GM19328 (cell line): ENCODE measurements at regions not wholly inside any gene's neighbourhood (a gene's known extent, or its start where the extent isn't known, plus 50 kb on each side); places are given as distances from the start of the nearest gene placed in this dataset.
"Not testable (repeated sequence)": the region's sequence is repeated elsewhere in the genome, so short reads cannot be mapped to it uniquely, and the experiment has no call there.

Experiments used
- ATAC-seq: cut with Tn5 transposase; IDR thresholded peaks from one replicate; pipeline ENCODE4 v1.9.1; 2021; ENCODE audit warnings: mild to moderate bottlenecking, moderate library complexity; ENCODE audit not compliant: unreplicated experiment

DNA sequence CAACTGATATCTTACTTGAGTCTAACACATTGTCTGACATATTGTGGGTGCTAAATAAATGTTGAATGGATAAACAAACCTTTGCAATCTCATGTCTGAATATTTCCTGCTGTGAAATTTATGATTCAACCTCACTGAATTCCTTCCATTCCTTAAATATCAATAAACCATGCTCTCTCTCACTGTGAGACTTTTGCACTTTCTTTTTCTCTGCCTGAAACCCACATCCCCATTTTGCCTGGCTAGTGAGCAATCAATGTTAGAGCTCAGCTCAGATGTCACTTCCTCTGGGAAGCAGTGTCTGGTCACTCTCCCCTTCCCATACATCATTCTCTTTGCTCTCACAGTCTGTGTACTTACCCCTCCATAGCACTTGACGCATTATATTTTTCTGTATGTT, 383.7 kb upstream of the TRPC7 start:
- ATAC-seq = no peak

- no peak for ATAC-seq
Observed at GRCh38 chr5:136743052-136743451, 377.7 kb upstream of the TRPC7 start.

- no peak for ATAC-seq
Observed at GRCh38 chr5:136740228-136740627, 374.9 kb upstream of the TRPC7 start.

DNA sequence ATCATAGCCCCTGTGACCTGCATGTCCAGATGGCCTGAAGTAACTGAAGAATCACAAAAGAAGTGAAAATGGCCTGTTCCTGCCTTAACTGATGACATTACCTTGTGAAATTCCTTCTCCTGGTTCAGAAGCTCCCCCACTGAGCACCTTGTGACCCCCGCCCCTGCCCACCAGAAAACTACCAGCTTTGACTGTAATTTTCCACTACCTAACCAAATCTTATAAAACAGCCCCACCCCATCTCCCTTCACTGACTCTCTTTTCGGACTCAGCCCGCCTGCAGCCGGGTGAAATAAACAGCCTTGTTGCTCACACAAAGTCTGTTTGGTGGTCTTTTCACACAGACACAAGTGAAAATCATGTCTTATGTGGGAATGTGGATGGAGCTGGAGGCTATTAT, 373.9 kb upstream of the TRPC7 start:
- not testable (repeated sequence) for ATAC-seq

DNA sequence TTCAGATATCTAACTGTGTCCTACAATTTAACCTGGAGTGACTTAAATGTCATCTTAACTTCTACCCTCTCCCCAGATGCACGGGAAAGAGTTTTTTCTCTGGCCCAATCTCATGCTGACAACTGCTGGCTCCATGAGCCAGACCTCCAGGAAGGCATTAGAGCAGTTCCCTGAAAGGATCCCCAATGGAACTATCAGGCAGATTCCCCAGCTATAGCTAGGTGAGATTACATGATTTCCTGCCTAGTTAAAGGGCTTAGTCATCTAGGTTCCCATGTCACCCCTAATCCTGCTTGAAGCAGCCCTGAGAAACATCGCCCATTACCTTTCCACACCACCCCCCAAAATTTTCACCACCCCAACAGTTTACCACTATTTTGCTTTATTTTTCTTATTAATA, 373.5 kb upstream of the TRPC7 start:
- no peak for ATAC-seq

DNA sequence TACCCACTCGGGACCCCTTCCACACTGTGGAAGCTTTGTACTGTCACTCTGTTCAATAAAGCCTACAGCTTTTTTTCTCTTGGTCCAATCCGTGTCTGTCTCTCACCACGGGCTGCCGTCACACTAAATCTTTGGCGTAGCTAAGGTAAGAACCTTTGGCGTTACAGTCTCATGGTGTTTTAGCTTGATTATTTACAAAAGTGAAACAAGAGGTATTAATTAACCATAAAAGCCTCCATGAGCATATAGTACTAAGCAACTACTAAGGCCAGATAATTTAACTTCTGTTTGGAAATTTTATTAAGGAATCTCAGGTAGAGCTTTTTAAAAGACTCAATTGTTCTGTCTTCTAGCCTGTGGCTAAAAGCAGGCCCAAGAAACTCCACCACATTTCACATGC, 370.7 kb upstream of the TRPC7 start:
- no peak for ATAC-seq

- not testable (repeated sequence) for ATAC-seq
Observed at GRCh38 chr5:136735611-136736010, 370.3 kb upstream of the TRPC7 start.

DNA sequence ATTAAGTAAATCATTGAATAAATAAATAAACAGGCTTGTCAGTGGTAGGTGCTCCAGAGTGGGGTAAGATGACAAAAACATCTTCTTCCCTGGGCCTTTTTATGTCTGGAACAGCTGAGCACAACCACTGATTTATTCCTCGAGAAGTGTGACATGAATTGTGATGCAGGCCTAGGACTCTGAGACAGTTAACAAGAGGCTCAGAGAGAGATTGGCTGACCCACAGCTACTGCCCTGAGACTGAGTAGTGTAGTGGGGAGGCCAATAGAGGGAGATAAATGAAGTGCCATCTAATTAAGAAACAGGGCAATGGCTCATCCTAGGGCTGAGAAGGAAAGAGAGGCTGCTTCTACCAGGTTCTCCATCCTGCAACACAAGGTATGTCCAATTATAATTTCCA, 369.3 kb upstream of the TRPC7 start:
- ATAC-seq = no peak

- ATAC-seq = no peak
Observed at GRCh38 chr5:136732751-136733150, 367.4 kb upstream of the TRPC7 start.

DNA sequence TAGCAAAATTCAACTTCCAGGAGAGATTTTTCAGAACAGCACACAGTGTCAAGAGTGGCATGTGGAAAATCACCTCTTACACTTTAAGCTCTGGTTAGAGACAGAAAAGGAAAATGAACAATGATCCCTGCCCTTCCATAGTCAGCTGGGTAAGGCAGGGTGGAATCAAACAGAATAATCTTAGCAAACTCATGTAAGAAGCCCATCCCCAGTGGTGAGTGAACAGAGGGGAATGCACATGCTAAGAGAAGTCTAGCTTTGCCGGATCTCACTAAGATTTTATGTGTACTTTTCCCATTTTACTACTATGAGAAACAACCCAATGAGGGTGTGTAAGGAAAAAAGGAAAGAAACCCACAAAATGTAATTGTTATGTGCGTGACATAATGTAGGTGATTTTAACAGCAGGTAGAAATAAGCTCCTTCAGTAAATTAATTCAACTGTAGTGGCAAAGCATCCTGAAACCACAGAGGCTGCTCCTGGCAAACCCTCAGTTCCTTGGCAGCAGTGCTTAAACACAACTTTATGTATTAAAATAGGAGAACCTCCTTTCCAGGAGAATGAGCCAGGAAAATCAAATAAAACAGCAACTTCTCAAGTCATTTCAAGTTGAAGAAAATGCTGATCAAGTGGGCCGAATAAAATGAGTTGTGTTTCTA, 366.0 kb upstream of the TRPC7 start:
- ATAC-seq = no peak

- no peak for ATAC-seq
Observed at GRCh38 chr5:136730426-136730825, 365.1 kb upstream of the TRPC7 start.

- no peak for ATAC-seq
Observed at GRCh38 chr5:136729901-136730355, 364.6 kb upstream of the TRPC7 start.

GRCh38 chr5:136726506-136726905, 361.2 kb upstream of the TRPC7 start:
- ATAC-seq = no peak

DNA sequence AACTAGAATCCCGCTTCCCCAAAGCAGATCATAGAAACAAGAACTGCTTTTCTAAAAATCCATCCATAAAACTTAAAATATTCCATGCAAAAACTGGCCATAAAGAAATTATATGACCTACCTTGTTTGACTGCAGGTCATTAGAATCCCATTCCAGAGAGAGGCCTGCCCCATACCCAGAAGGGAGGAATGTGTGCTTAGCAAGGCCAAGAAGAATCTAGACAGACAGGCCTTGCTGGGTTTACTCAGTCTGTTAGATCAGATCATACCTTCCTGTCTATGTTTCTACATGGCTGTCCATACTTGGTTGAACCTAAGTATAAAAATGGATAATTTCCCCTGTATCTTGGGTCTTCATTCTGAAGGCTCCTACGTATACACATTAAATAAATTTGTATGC, 358.8 kb upstream of the TRPC7 start:
- ATAC-seq = no peak

DNA sequence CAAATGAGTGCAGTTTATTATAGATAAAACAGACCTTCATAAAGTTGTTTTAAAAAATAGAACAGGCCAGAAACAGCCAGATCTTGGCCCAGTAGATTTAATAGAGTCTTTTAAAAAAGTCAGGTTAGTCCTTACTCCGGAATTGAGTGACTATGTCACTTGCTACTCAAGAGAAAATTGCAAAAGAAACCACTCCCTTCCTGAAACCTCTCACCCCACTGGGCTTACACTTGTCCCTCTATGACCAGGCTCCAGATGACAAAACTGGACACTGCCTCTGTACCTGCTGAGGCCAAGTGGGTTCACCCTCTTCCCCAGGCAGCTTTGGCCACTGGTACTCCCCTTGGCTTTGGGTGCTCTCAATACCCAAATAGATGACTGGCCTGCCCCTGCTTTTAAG, 357.2 kb upstream of the TRPC7 start:
- ATAC-seq = no peak

GRCh38 chr5:136722086-136722485, 356.7 kb upstream of the TRPC7 start:
- ATAC-seq = no peak

DNA sequence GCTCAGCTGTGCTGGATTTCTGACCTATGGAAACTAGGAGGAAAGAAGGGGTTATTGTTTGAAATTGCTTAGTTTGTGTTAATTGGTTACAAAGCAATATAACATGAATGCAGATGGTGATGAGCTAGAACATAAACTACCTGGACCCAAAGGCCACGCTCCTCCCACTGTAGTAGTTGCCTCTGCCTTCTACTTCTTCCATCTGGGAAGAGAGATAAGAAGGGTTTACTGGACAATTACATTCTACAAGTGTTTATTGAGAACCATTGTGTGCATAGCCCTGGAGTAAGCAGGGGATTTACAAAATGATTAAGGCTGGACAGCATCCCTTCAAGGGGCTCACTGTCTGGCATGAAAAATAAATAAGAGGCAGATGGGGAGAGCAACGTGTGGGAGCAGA, 355.3 kb upstream of the TRPC7 start:
- ATAC-seq = no peak

DNA sequence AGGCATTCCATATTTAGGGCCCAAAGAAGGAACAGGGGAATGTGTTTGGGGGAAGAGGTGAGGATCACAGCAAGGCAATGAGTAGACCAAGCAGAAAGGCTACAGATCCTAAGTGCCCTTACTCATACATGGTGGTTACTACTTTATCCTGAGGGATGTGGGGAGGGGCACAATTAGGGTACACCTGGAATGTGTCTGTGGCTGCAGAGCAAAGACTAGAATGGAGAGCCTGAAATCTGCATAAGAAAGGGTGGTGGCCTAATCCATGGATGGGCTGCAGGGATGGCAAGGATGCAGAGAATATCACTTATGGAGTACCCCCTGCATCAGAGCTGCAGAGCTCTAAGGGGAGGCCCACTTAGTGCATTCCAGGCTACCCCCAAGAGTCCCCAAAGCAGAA, 352.6 kb upstream of the TRPC7 start:
- ATAC-seq = no peak

DNA sequence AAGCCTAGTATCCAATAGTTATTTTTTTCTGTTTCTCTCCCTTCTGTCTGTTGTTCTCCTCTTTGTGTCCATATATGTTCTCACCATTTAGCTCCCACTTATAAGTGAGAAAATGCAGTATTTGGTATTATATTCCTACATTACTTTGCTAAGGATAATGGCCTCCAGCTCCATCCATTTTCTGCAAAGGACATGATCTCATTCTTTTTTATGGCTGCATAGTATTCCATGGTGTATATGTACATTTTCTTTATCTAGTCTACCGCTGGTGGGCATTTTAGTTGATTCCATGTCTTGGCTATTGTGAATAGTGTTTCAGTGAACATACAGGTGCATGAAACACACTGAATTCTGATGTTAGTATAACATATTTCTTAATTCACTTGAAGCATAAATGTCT, 348.9 kb upstream of the TRPC7 start:
- ATAC-seq = no peak

DNA sequence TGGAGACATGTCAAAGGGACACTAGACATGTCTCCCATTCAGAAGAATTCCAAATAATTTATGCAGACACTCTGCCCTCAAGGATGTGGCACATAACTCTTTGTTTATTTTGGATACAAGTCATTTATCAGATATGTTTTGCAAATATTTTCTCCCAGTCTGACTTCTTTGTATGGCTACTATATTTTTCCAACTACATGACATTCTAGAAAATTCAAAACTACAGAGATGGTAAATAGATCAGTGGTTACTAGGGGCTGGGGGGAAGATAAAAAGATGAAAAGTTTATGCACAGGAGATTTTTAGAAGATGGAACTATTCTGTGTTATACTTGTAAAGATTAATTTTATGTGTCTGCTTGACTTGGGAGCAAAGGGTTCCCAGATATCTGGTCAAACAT, 347.3 kb upstream of the TRPC7 start:
- no peak for ATAC-seq

GRCh38 chr5:136710834-136711233, 345.5 kb upstream of the TRPC7 start:
- no peak for ATAC-seq

DNA sequence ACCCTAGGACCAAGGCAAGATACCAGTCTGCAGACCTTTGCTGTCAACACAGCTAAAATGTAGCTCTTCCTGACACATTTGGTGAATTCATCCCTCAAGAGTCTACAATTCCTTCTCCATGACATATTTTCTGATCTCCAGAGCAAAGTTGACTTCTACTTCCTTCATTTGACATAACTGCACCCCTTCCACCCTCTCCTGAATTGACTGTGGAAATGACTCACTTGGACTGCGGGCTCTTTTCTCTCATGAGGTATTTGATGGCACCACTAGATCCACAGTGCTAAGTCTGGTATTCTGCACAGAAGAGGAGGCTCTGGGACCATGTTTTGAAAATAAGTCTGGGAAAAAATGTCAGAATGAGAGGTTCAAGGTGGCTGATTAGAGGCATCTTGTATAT, 338.4 kb upstream of the TRPC7 start:
- no peak for ATAC-seq

- no peak for ATAC-seq
Observed at GRCh38 chr5:136703036-136703435, 337.7 kb upstream of the TRPC7 start.
